ENCODE measurements at regions not wholly inside any gene's neighbourhood (a gene's known extent, or its start where the extent isn't known, plus 50 kb on each side); places are given as distances from the start of the nearest gene placed in this dataset.

DNA sequence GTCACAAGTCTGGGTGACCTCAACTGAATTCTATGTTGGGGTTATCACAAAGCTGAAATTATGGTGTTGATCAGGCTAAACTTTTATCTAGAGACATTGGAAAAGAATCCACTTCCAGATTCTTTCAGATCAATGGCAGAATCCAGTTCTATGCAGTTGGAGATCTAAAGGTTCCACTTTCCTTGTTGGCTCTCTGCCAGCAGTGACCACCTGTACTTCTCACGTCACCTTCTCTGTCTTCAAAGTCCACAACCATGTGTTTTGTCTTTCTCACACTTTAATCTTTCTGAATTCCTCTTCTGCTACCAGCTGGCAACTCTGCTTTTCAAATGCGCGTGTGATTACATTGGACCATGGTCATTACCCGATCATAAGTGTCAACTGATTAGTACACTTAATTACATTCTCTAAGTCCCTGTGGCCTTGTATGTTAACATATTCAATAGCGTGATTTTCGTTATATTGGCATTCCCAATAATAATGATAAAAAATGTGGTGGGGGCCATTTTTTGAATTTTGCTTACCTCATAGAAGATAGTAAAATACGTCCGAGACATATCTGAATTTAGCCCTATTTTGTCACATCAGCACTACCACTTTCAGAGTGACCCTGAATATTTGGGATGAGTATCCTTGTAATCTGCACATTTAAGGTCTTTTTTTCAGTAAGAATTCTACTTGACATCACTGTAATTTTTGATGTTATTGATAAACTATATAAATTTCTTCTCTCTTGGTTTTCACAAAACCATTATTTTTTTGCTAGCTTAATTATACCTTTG is 73.7 kb upstream of the PRDM9 start:
- TF ChIP-seq CTCF (IDR thresholded peaks at IDR 0.05), result no peak
- no peak for TF ChIP-seq POLR2A (IDR thresholded peaks at IDR 0.05)
- no peak for TF ChIP-seq POLR2AphosphoS5 (IDR thresholded peaks at IDR 0.05)

Measured in prostate gland (tissue), 2 donors.